OCI-LY1 (cell line): ENCODE measurements at regions not wholly inside any gene's neighbourhood (a gene's known extent, or its start where the extent isn't known, plus 50 kb on each side); places are given as distances from the start of the nearest gene placed in this dataset.
"Not testable (repeated sequence)": the region's sequence is repeated elsewhere in the genome, so short reads cannot be mapped to it uniquely, and the experiment has no call there.

Experiments used
- H2AFZ ChIP-seq: fragments of 200-600 bp; sonication (generic), shearing (Covaris generic); 2 replicates; pipeline ENCODE4 v1.6.0; 2014; ENCODE audit warnings: antibody characterized with exemption, mild to moderate bottlenecking, low read length
- H3F3A ChIP-seq: fragments of 200-600 bp; sonication (generic), shearing (Covaris generic); 2 replicates; pipeline ENCODE4 v1.6.0; 2014; ENCODE audit warnings: mild to moderate bottlenecking, antibody characterized with exemption, low read length, moderate library complexity; ENCODE audit not compliant: insufficient read depth
- H3K27ac ChIP-seq: fragments of 200-600 bp; sonication (generic); 2 replicates; pipeline ENCODE4 v1.5.1; 2014; ENCODE audit warnings: low read length, mixed run types, mild to moderate bottlenecking, low read depth; ENCODE audit not compliant: poor library complexity, severe bottlenecking
- H3K27me3 ChIP-seq: fragments of 200-600 bp; sonication (generic); 2 replicates; pipeline ENCODE4 v1.6.0; 2014; ENCODE audit warnings: antibody characterized with exemption, mild to moderate bottlenecking, low read length, moderate library complexity; ENCODE audit not compliant: insufficient read depth
- H3K36me3 ChIP-seq: fragments of 200-600 bp; sonication (generic); 2 replicates; pipeline ENCODE4 v1.6.1; 2014; ENCODE audit warnings: mild to moderate bottlenecking, antibody characterized with exemption, low read length, moderate library complexity, mixed read lengths; ENCODE audit not compliant: insufficient read depth
- H3K4me1 ChIP-seq: fragments of 200-600 bp; sonication (generic); 2 replicates; pipeline ENCODE4 v1.5.1; 2014; ENCODE audit warnings: mild to moderate bottlenecking, low read length, moderate library complexity; ENCODE audit not compliant: insufficient read depth, severe bottlenecking
- H3K4me2 ChIP-seq: fragments of 200-600 bp; sonication (generic), shearing (Covaris generic); 2 replicates; pipeline ENCODE4 v1.6.1; 2014; ENCODE audit warnings: low read length
- H3K4me3 ChIP-seq: fragments of 200-600 bp; sonication (generic); 2 replicates; pipeline ENCODE4 v1.5.1; 2014; ENCODE audit warnings: low read length, low read depth, mild to moderate bottlenecking, mixed read lengths; ENCODE audit not compliant: poor library complexity, severe bottlenecking
- H3K79me2 ChIP-seq: fragments of 200-600 bp; shearing (Covaris generic); 2 replicates; pipeline ENCODE4 v1.6.1; 2016; ENCODE audit warnings: mixed run types, low read length, mixed read lengths; ENCODE audit not compliant: insufficient read depth
- H3K9ac ChIP-seq: fragments of 200-600 bp; sonication (generic), shearing (Covaris generic); 2 replicates; pipeline ENCODE4 v1.6.1; 2014; ENCODE audit warnings: mild to moderate bottlenecking, low read length, mixed read lengths
- H3K9me2 ChIP-seq: fragments of 200-600 bp; sonication (generic), shearing (Covaris generic); 2 replicates; pipeline ENCODE4 v1.6.1; 2014; ENCODE audit warnings: low read depth, mild to moderate bottlenecking, low read length, mixed read lengths
- H3K9me3 ChIP-seq: fragments of 200-600 bp; shearing (Covaris generic); 2 replicates; pipeline ENCODE4 v1.6.1; 2014; ENCODE audit warnings: low read length, mixed read lengths
- H4K20me1 ChIP-seq: fragments of 200-600 bp; sonication (generic), shearing (Covaris generic); 2 replicates; pipeline ENCODE4 v1.6.0; 2016; ENCODE audit warnings: mild to moderate bottlenecking, low read length; ENCODE audit not compliant: insufficient read depth
- CTCF ChIP-seq: fragments of 200-600 bp; sonication (generic), shearing (Covaris generic); IDR thresholded peaks from 2 replicates; pipeline ENCODE4 v1.5.1; 2017; ENCODE audit warnings: mild to moderate bottlenecking, antibody characterized with exemption, low read length, moderate library complexity, mixed read lengths
- EZH2 ChIP-seq: fragments of 200-600 bp; sonication (generic), shearing (Covaris generic); IDR thresholded peaks from 2 replicates; pipeline ENCODE4 v1.8.0; 2017; ENCODE audit warnings: borderline replicate concordance, mixed run types, mild to moderate bottlenecking, antibody characterized with exemption, low read length, moderate library complexity, mixed read lengths

GRCh38 chr20:48440916-48441315, 386.9 kb downstream of the PREX1 start:
- no peak overlapping the region for H3K9ac ChIP-seq
- H3K27ac ChIP-seq: no peak overlapping the region
- no peaks in the 10 kb centered on the region for H3K9me2 ChIP-seq
- no peaks in the 10 kb centered on the region for H4K20me1 ChIP-seq
- no peaks in the 10 kb centered on the region for H3F3A ChIP-seq
- no peaks in the 10 kb centered on the region for H3K9me3 ChIP-seq
- no peak overlapping the region for H3K4me2 ChIP-seq
- no peak for TF ChIP-seq EZH2
- TF ChIP-seq CTCF: no peak
- no peaks in the 10 kb centered on the region for H3K36me3 ChIP-seq
- H3K4me3 ChIP-seq: no peak overlapping the region
- no peaks in the 10 kb centered on the region for H3K27me3 ChIP-seq
- no peak overlapping the region for H2AFZ ChIP-seq
- no peaks in the 10 kb centered on the region for H3K4me1 ChIP-seq
- no peaks in the 10 kb centered on the region for H3K79me2 ChIP-seq

GRCh38 chr20:48440261-48440660, 387.5 kb downstream of the PREX1 start:
- not testable (repeated sequence) for H3K27me3 ChIP-seq, H3K36me3 ChIP-seq, H3K9ac ChIP-seq, H3K4me1 ChIP-seq, H3K4me2 ChIP-seq, H2AFZ ChIP-seq, H3K79me2 ChIP-seq, H3K9me3 ChIP-seq, H4K20me1 ChIP-seq, H3K4me3 ChIP-seq, H3K9me2 ChIP-seq, H3F3A ChIP-seq, H3K27ac ChIP-seq

GRCh38 chr20:48437146-48437545, 390.7 kb downstream of the PREX1 start:
- H3K36me3 ChIP-seq: no peaks in the 10 kb centered on the region
- TF ChIP-seq CTCF (no peak), EZH2 (no peak)
- no peak overlapping the region for H2AFZ ChIP-seq
- H3F3A ChIP-seq: no peaks in the 10 kb centered on the region
- no peak overlapping the region for H3K9ac ChIP-seq
- H3K4me1 ChIP-seq: no peaks in the 10 kb centered on the region
- H3K27ac ChIP-seq: no peak overlapping the region
- H3K9me3 ChIP-seq: no peaks in the 10 kb centered on the region
- no peaks in the 10 kb centered on the region for H4K20me1 ChIP-seq
- no peak overlapping the region for H3K4me2 ChIP-seq
- peaks cover 4% of the 10 kb centered on the region; the same call in 1 of the 2 replicates for H3K27me3 ChIP-seq
- no peaks in the 10 kb centered on the region for H3K9me2 ChIP-seq
- H3K4me3 ChIP-seq: no peak overlapping the region
- H3K79me2 ChIP-seq: no peaks in the 10 kb centered on the region

GRCh38 chr20:48436609-48437008, 391.2 kb downstream of the PREX1 start:
- H3K9ac ChIP-seq, H3K4me1 ChIP-seq, H3K27me3 ChIP-seq, H2AFZ ChIP-seq, H3K9me3 ChIP-seq, H3K9me2 ChIP-seq, H3K4me3 ChIP-seq, H3K4me2 ChIP-seq, H3F3A ChIP-seq, H3K27ac ChIP-seq, H4K20me1 ChIP-seq, H3K79me2 ChIP-seq, H3K36me3 ChIP-seq: not testable (repeated sequence)
